Activated CD4-positive, alpha-beta T cell treated with anti-CD3 and anti-CD28 coated beads, Interleukin-2, amount 50 U/mL, for 1 hour (primary cell): ENCODE measurements at regions not wholly inside any gene's neighbourhood (a gene's known extent, or its start where the extent isn't known, plus 50 kb on each side); places are given as distances from the start of the nearest gene placed in this dataset.

Source experiments
- DNase-seq: peaks from one replicate; pipeline ENCODE4 v3.0.0-alpha.2; 2020

GRCh38 chr6:112744827-112745226 is 397.7 kb downstream of the RFPL4B start:
- no peak for DNase-seq

DNA sequence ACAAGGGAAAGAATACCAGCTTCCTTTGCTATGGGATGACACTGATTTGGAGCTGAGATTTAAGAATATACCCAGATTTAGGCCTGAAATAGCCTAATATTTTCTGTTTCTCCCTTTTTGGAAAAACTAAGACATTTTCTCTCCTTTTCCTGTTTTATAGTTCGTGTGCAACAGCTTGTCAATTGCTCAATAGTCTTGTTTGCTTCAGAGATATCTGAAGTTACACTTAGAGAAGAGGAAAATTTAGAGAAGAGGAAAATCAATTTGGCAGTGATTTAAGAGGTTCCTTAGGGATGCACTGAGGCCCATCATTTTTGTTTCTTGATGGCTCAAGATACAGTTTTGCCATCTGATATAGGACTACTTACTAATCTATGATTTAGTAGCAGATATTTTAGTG is 398.6 kb downstream of the RFPL4B start:
- no peak for DNase-seq

DNA sequence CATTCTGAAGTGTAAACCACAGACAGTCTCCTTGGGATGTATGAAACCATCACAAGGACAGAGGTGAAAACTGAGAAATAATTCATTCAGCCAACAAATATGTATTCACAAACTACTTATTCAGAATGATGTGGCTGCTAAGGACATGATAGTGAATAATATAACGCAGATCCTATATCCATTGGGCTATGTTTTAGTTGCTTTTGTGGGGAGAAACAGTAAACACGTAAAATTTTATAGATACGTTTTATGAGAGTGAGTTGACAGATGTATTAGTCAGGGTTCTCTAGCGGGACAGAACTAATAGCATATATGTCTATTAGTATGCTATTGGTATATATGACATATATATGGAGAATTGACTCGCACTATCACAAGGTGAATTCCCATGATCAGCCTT is 402.5 kb downstream of the RFPL4B start:
- no peak for DNase-seq

DNA sequence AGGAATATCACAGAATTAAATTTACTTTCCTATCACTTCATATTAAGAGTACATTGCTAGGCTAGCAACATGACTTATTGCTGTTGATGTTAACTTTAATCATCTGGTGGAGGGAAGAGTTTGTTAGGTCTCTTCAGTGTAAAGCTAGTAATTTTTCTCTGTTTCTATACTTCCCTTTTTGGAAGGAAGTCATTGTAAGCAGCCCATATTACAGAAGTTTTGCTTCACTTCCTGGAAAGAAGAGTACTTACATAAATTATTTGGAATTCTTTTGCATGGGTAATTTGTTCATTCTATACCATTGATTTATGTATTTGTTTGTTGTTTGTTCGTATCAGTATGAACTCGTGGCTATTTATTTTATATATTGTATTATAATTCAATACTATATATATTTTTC is 405.2 kb downstream of the RFPL4B start:
- DNase-seq = no peak

DNA sequence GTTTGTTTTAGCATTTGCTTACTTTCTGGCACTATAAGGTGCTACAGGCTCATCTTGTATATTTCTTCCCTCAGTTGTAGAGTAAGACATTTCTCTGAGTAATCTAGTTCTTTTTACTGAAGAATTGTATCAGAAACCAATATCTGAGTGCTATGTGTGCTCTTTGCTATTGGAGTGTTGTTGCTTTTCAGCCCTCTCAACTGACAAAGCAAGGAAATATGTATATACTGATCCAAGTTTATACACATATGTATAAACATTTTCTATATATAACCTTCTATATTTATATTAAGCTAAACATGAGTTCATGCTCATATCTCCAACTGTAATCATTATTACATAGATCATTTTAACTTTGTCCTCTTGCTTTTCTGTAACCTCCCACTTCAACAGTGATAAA is 405.7 kb downstream of the RFPL4B start:
- DNase-seq = no peak

GRCh38 chr6:112760831-112761230 is 413.7 kb downstream of the RFPL4B start:
- DNase-seq = no peak

DNA sequence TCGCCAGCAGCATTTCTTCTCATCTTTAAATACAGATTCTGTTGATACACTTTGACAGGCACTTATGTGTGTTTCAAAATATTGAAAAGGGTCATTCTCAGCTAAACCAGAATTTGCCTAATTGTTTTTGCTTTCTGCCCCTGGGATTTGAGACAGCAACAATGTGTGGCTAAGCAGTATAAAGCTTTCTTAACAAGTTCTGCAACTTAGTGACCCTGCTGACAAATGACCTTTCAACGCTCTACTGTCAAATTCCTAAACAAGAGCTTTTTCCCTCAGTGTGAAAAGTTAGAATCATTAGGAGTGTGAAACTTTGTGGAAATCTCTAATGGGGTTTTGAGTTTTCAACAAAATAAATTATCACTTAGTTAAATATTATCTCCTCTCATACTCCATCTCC is 414.6 kb downstream of the RFPL4B start:
- no peak for DNase-seq

DNA sequence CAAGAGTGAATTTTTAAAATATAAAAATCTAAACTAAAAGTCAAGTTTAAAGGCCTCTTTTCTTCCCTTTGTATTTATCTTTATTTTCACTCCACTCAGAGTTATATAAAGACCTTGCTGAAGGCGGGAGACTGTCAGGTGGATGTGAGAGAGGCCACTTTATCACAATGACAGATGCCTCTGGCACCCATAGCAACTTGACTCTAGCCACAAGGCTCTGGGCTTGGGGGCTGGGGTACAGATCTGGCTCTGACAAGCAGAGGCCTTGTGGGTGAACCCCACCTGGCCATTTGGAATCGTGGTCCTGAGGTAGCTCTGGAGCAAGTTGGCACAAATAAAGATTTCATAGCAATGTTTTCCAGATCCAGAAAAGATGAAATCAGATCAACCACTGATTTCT is 417.2 kb downstream of the RFPL4B start:
- no peak for DNase-seq

GRCh38 chr6:112770308-112770707 is 423.2 kb downstream of the RFPL4B start:
- no peak for DNase-seq

DNA sequence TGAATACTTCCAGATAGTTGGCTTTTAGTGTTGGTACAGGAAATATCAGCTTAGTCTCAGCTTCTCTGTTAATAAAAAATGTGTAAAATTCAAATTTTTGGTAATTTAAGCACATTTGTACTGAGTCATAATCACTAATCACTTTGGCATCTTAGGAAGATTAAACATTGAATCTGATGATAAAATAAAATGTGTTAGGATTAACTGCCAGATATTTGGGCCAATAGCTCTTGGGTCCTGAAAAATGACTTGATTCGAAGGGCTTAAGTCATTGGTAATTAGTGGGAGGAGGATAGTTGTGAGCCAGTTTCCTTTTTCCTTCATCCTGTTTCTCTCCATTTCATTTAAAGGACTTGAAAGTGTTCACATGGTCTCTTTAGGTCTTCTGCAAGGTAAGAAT is 426.1 kb downstream of the RFPL4B start:
- DNase-seq = no peak

- DNase-seq = no peak
Observed at GRCh38 chr6:112774319-112774718, 427.2 kb downstream of the RFPL4B start.

DNA sequence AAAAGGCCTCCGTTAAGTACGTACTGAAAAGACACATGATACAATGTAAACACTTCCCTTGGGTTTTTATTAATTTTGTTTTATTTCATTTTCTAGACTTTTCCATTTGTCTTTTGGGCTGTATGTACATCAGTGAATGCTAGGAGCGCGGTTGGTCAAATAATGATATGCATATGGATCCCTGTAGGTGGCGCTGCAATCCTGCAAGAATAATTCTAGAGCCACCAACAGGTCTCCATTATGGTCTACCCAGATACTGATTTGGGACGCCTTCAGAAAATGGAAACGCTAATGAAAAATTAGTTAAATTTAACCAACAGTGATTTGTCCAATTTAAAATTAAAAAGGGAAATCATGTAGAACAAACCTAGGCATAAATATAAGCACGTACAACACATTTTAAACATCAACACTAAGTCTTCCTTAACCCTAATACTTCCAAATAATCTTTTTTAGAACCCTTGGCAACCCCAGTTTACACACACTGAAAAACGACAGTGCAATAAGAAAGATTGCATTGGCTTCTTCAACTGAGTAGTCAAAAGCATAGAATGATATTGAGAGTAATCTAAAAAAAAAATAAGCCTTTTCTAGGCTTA is 433.5 kb downstream of the RFPL4B start:
- no peak for DNase-seq

DNA sequence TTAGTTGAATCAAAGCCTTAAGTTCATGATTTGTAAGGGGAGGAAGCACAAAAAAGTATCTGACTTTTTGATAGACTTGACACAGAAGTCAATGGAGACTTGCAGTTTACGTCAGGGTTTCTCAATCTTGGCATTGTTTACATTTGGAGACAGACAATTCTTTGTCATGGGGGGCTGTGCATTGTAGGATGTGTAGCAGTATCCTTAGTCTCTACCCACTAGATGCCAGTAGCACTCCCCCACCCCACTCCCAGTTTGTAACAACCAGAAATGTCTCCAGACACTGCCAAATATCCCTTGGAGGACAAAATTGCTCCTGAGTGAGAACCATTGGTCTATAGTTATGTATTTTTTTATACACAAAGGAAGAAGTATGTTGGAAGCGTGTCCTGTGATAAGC is 434.1 kb downstream of the RFPL4B start:
- DNase-seq = no peak

- no peak for DNase-seq
Observed at GRCh38 chr6:112785408-112785807, 438.3 kb downstream of the RFPL4B start.

DNA sequence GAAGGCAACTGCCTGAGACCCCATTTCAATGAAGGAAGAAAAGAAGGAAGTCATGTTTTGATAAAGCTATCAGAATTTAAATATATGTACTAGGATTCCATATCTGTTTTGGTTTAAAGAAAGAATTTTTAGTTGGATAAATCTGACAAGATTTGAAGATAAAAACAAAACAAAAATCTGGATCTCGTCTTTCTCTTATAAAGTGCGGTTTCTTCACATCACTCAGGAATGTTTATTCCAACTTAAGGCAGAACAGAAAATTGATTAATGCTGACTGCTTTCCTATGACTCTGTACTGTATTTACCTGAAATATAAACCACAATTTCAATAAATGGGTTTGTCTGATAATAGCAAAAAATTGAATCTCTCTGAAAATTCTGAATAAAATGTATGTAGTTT is 439.7 kb downstream of the RFPL4B start:
- no peak for DNase-seq

DNA sequence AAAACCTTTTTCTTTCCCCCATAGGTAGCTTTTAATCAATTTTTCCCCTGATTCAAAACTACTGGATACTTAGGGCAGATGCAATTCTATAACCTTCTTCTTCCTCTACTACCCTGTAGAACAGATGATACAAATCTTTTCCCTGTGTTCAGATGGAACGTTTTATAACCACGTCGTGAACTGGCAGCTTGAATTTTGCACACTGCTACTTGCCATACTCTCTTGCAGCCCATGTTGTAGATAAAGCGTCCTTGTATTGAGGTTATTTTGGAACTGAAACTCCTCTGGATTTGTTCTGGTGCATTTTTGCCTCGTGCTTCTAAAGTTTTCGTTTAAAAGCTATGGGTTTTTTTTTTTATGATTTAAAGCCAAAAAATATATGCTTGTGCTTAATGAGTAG is 440.2 kb downstream of the RFPL4B start:
- no peak for DNase-seq

GRCh38 chr6:112795316-112795715 is 448.2 kb downstream of the RFPL4B start:
- DNase-seq = no peak

DNA sequence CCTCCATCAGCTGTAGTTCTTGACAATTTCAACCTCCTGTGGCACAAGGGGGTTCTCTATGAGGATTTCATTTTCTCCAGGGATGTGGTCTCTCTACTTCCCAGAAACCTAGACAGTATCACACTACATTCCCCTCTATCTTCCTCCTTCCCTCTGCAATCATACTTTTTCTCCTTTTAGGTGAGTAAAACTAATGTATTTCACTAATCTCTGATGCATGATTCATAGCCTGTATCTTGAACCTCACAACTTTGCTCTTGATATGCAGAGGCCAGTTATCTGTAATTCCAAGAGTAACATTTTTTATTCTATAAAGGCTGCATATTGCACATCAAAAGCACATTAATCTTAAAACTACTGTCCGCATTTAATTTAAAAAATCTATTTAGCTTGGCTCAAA is 449.6 kb downstream of the RFPL4B start:
- no peak for DNase-seq

- DNase-seq = no peak
Observed at GRCh38 chr6:112799889-112800288, 452.8 kb downstream of the RFPL4B start.

GRCh38 chr6:112800439-112800838 is 453.3 kb downstream of the RFPL4B start:
- DNase-seq = no peak

- DNase-seq = no peak
Observed at GRCh38 chr6:112800916-112801315, 453.8 kb downstream of the RFPL4B start.

GRCh38 chr6:112801468-112802080 is 454.4 kb downstream of the RFPL4B start:
- DNase-seq = no peak

DNA sequence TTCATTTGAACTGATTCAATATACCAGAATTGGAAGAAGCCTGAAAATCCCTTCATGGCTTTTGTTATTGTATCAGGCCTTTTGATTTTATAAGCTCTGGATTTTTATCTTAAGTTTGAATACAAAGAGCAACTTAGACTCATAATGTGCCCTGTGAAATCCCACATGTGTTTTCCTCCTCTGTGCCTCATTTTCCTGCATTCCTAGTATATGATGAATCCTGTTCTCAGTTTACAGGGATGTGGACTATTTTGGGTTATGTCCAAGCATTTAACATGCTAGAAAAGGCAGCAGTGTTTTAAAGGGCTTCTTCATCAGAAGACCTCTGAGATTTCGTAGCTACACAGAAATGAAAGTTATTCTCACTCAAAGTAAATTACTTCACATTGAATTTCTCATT is 455.0 kb downstream of the RFPL4B start:
- DNase-seq = no peak

- no peak for DNase-seq
Observed at GRCh38 chr6:112804638-112805330, 457.7 kb downstream of the RFPL4B start.
